Epithelial cell of prostate (primary cell): ENCODE measurements at regions not wholly inside any gene's neighbourhood (a gene's known extent, or its start where the extent isn't known, plus 50 kb on each side); places are given as distances from the start of the nearest gene placed in this dataset.
A peak's percentile ranks its signal among the peaks of the same experiment; 100 is the strongest.

Experiments used
- DNase-seq: peaks from one replicate; pipeline ENCODE4 v3.0.0-alpha.2; 2011; ENCODE audit warnings: low read depth, low spot score
- H3K27ac ChIP-seq: fragments of 450-650 bp; 2 replicates; pipeline ENCODE4 v1.5.1; 2017; ENCODE audit warnings: mild to moderate bottlenecking

DNA sequence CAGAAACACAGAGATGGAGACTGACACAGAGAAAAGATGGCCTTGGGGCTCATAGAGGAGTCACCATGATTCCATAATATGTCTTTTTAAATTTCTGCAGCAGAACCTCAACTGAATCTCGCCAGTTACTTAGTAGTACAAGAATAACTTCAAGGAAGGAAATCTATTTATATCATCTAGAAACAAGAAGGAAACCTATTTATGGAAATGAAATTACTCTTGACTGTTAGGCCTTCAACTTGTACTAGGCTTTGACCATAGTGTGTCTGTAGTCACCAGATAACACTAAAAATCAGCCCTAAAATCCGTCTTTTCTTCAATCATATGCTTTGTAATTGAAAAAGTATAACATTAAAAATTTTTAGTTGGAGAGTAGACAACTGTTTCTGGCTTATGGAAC lies 740.4 kb downstream of the TRIML1 start:
- DNase-seq = no peak
- H3K27ac ChIP-seq = no peak overlapping the region

DNA sequence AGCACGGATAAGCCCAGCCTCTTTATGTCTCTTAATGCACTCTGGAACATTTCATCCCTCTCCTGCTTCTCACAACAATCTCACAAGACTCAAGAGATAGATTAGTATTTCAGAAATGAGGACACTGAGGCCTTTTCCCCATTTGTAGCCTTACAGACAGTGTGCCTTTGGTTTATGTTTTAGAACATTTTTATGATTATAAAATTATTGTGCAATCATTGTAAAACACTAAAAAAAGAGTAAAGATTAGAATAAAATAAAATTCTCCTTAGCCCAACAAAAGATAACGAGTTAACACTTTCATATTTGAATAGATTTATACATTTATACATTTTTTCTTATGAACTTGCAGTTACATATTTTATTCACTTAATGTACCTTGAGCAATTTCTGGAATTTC lies 748.7 kb downstream of the TRIML1 start:
- DNase-seq = no peak
- no peak overlapping the region for H3K27ac ChIP-seq

DNA sequence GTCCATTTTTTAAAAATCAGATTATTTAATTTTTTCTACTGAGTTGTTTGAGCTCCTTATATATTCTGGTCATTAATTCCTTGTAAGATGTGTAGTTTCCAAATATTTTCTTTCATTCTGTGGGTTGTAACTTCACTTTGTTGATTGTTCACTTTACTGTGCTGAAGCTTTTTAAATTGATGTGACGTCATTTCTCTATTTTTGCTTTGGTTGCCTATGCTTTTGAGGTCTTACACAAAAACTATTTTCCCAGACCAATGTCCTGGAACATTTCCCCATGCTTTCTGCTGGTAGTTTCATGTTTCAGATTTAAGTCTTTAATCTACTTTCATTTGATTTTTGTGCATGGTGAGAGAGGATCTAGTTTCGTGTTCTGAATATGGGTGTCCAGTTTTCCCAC lies 753.6 kb downstream of the TRIML1 start:
- DNase-seq = no peak
- no peak overlapping the region for H3K27ac ChIP-seq

DNA sequence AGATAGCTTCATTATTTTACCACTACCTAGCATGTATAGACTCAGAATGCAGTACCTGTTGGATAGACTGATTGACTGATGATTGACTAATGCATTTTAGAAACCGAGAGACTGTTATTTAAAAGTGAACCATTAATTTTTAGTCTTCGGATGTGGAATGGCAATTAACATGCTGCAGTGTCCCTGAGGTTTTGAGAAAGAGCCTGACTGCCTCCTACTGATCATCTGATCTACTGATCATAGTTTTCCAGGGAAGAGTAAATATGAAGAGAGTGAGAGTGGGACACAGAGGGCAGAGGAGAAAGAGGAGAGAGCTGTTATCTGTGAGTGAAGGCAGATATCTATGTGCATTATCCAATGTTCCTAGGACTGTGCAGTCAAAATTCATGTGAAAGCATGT lies 764.7 kb downstream of the TRIML1 start:
- no peak for DNase-seq
- H3K27ac ChIP-seq = no peak overlapping the region

DNA sequence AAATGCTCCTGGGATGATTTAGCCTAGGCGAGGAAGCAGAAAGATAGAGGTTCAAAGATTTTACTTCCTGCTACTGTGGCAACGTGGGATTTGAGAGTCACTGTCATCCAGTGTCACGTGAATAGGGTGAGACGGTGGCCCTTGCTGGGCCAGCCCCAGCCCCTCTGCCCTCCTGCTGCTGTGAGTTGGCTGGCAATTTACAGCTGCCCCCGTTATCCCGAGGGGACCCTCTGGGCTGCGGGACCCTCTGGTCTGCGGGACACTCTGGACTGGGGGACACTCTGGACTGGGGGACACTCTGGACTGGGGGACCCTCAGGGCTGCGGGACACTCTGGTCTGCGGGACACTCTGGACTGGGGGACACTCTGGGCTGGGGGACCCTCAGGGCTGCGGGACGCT lies 765.4 kb downstream of the TRIML1 start:
- no peak for DNase-seq
- no peak overlapping the region for H3K27ac ChIP-seq

DNA sequence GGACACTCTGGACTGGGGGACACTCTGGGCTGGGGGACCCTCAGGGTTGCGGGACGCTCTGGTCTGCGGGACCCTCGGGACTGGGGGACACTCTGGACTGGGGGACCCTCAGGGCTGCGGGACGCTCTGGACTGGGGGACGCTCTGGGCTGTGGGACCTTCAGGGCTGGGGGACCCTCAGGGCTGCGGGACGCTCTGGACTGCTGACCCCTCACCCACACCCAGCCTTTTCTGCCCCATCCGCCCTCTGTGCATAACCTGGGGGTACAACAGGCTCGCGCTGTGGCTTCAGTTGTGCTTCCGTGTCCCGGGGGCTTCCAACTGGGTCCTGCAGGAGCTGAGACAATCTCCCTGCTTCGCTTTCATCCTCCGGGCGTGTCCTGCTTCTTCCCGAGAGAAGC lies 766.0 kb downstream of the TRIML1 start:
- no peak overlapping the region for H3K27ac ChIP-seq
- no peak for DNase-seq

DNA sequence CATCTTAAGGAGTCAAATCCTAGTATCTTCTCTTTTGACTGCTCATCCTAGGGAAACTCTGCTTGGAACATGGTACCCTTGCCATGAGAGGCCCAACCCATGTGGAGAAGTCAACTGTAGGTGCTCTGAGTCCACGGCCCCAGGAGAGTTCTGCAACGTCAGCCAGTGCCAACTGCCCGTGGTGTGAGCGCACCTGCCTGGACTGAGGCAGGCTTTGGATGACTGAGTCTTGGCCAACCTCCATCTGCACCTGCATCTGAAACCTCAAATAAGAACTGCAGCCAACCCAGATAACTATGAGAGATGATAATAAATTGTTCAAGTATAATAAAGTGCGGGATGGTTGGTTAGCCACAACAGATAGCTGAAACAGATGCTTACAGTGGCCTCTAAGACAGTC lies 772.0 kb downstream of the TRIML1 start:
- DNase-seq = no peak
- no peak overlapping the region for H3K27ac ChIP-seq

DNA sequence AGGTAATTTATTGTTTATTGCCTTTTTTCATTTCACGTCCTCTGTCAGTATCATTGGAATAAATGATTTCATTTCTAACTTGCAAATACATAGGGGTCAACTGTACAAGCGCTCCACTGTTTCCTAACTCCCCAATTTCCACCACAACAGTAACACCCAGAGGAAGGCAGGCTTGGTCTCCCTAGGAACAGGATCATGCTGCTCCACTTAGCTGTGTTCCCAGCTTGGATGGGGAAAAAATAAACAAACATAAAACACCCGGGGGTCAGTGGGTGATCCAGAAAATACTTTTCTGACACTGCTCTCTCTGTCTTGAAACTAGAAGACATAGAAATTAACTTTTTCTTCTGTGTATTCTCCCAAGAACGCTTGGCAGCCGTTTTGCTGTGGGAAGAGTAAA lies 772.5 kb downstream of the TRIML1 start:
- DNase-seq = no peak
- H3K27ac ChIP-seq = no peak overlapping the region

DNA sequence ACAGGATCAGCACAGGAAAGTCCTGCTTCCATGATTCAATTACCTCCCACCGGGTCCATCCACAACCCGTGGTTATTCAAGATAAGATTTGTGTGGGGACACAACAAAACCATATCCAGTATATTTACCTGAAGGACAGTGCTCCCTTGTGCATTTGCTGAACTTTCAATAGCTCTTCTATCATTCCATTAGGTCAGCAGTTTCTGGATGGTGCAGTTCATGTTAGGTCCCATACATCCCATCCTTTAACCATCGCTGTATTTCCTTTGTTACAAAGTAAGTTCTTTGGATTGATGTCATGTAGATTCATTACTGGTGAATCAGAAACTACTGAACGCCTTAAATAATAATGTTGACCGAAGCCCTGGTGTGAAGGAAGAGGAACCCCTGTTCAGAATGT lies 775.9 kb downstream of the TRIML1 start:
- H3K27ac ChIP-seq = no peak overlapping the region
- no peak for DNase-seq

DNA sequence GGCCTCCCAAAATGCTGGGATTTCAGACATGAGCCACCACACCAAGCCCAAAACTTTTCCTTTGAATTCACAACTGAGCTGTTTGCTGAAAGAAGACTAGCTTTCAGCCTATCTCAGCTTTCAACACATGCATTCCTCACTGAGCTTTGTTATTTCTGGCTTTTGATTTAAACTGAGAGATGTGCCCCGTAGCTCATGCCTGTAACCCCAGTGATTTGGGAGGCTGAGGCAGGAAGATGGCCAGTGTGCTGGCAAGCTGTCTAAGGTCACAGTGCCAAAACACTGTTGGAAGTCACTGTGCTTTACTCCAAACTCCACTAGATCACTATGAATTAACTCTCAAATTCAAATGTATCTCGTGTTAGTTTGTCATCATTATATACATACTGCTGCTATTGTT lies 779.5 kb downstream of the TRIML1 start:
- DNase-seq = no peak
- no peak overlapping the region for H3K27ac ChIP-seq

DNA sequence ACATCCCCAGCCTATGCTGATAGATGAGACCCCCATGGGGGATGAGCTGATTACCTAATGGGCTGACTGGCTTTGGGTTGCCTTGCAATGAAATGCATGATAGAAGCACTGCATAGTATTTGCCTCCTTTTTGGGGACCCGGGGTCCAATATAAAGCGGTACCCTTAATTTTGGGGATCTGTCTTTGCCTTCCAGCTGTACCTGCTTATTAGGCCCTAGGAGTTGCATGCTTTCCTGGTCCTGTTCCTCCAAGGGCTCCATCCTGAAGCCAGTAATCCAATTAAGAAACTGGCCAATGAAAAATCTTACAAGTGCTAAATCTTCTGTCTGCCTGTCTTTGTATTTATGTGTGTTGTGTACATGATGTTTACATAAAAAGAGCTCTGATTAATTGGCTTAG lies 791.6 kb downstream of the TRIML1 start:
- H3K27ac ChIP-seq = no peak overlapping the region
- DNase-seq = no peak

DNA sequence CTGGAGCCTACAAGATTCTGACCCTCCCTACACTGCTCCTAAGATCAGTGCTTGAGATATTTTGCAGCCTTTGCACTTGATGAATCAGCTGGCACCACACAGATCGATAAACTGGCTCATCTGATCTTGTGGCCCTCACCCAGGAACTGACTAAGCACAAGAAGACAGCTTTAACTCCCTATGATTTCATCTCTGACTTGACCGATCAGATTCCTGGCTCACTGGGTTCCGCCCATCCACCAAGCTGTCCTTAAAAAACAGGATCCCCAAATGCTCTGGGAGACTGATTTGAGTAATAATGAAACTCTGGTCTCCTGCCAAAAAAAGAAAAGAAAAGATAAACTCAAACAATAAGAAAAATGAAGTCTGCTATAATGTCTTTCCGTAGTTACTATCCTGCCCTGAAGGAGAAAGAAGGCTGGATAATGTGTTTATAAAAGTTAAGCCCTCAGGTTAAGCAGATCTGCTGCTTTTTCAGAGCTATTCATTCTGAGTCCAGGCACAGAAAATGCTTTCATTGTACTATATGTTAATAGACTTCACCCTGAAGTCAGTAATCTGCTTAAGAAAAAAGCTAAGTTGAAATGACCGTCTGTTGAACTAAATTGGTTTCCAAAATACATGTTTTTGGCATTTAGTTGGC lies 795.2 kb downstream of the TRIML1 start:
- peak overlapping the region; percentile 74 for H3K27ac ChIP-seq
- DNase-seq = peak; percentile 87

DNA sequence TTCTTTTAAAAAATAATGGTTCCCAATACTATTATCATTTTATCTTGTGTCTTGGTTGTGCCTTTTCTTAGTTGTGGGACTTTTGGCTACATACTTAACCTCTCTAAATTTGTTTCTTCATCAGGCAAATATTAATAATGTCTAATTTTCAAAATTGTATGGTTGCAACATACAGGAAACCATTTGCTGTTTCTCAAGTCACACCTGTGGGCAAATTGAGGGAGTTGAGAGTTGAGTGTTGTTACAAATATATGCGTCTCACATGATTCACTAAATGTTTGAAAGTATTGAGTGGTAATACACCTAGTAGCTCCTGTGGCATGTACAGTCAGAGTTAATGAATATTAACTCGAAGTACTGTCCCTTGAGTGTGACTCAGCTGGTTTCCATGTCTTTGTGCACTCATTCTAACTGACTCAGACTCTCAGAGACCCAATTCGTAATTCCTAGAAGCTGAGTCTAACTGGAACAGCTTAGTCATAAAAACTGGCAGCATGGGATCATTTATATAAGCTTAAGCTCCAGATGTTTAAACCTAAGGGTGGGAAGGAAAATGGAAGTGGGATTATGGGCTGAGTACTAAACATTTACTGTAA lies 802.4 kb downstream of the TRIML1 start:
- H3K27ac ChIP-seq = peak overlapping the region; percentile 89

DNA sequence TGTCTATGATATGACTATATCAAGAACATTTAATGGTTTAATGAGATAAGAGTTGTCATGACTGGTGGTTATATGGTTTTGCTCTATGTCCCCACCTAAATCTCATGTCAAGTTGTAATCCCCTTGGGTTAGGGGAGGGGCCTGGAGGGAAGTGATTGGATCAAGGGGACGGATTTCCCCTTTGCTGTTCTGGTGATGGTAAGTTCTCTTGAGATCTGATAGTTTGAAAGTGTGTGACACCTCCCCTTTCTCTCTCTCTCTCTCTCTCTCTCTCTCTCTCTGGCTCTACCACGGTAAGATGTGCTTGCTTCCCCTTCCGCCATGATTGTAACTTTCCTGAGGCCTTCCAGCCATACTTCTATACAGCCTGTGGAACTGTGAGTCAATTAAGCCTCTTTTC lies 803.4 kb downstream of the TRIML1 start:
- no peak for DNase-seq
- peak overlapping the region; percentile 89 for H3K27ac ChIP-seq

More for the DNA sequence above, 802.4 kb downstream of the TRIML1 start:
- DNase-seq = peak; percentile 98

DNA sequence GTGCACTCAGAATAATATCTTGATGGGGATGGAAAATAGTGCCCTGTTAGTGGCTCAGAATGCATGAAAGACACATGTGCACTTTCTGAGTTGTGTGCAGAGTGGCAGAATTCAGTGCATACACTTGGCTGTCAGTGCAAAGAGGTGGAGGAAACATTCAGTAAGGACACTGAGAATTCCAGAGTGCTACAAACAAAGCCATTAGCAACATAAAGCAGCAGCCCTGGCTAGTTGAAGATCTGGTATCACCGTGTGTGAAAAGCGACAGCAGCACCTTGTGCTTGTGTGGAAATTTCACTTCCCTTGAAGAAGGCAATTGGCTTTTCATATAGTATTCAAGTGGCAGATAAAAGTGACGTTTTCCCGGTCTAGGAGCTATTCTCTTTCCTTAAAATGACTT lies 810.4 kb downstream of the TRIML1 start:
- no peak overlapping the region for H3K27ac ChIP-seq
- no peak for DNase-seq

DNA sequence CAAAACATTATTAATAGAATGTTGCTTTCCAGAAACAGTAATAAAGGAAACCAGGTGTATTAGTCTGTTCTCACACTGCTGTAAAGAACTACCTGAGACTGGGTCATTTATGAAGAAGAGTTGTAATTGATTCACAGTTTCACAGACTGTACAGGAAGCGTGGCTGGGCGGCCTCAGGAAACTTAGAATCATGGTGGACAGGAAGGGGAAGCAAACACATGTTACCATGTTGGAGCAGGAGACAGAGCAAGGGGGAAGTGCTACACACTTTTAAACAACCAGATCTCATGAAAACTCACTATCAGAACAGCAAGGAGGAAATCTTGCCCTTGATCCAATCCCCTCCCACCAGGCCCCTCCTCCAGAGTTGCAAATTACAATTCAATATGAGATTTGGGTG lies 815.8 kb downstream of the TRIML1 start:
- no peak overlapping the region for H3K27ac ChIP-seq
- DNase-seq = no peak

DNA sequence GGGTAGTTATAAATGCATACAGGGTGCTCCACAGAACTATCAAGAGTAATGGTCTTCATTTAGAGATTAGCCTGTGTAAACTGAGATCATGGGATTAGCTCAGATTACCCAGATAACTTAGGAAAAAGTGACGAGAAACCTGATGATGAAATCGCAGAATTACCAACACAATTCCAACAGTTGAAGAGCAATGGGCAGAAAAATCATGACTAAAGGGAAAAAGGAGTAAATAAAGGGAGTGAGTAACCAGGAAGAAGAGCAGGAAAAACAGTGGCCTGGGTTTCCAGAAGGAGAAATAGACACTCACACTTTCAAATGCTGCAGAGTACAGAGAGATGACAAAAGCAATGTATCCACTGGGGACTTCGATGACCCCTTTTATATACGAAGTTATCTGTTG lies 817.3 kb downstream of the TRIML1 start:
- DNase-seq = no peak
- H3K27ac ChIP-seq = no peak overlapping the region

DNA sequence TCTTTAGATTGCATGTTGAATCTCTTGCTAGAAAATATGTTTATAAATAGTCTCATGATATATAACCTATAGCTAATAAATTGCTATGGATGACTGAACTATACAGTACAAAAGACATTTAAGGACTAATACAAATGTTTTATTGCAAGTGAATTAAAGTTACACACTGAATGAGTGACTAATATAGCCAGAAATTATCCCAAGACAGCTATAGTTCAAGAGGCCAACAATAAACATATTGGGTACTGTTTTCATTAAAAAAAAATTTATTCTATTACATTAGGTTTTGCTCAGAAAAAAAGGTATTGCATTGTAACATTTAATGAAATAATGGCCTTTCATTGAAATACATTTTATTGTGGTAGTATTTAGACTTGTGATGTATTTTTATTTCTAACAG lies 819.1 kb downstream of the TRIML1 start:
- H3K27ac ChIP-seq = no peak overlapping the region
- no peak for DNase-seq

DNA sequence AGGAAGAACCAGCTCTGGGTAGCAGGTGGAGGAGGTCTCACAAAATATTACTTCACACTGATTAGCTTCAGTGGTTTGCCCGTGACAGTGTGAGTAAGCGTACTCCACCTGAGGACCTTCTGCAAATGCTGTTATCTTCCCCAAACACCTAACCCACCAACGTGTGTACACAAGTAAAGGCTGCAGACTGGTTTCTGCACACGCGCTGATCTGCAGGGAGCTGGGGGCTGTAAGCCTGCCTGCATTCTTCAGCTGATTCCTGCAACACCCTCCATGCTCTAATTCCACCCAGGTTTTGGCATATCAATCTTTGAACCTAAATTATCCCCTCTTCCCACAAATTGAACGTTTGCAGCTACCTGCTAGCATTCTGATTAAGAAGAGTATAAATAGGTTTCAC lies 820.2 kb downstream of the TRIML1 start:
- no peak for DNase-seq
- no peak overlapping the region for H3K27ac ChIP-seq

DNA sequence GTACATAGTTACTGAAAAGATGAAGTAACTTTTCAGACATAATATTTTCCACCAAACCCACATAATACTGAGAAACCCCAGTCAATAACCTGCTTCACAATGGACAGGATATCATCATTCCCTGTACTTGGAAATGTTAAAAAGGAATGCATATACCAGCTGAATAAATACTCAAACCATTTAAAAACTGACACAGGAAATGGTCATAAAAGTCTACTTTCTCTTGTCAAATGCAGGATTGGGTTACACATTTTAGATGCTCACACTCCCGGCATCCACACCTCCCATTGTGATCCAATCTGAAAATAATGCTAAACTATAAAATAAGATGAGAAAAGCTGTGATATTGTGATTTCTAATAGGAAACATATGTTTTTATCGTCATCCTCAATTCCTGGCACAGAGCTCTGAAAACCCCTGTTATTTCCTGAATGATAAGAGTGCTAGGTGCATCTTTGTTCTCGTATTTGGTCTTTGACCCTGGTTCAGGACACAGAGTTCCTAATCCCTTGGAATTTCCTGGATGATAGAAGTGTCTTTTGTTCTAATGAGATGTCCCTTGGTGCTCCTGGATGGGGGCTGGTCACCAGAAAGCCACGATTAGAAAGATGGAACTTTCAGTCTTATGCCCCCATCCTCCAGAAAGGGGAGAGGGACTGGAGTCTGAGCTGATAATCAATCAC lies 821.3 kb downstream of the TRIML1 start:
- no peak overlapping the region for H3K27ac ChIP-seq
- no peak for DNase-seq

DNA sequence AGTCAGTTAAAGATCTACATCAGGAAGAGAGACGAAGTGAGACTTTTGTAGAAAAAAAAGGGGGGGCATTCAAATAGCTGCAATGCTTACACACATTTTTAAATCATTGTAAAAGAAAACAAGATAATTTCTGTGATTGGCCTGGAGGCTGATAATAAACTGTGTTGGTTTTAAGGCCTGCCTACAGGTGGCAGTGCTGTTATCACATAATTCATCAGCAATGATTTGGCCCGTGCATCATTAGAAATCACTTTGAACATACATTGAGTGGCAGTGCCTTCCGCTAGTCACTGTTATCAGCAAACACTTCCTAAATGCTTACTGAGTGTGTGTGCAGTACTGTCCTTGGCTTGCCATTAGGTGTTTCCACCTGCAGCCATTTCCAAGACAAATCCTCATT lies 831.9 kb downstream of the TRIML1 start:
- no peak overlapping the region for H3K27ac ChIP-seq
- no peak for DNase-seq

DNA sequence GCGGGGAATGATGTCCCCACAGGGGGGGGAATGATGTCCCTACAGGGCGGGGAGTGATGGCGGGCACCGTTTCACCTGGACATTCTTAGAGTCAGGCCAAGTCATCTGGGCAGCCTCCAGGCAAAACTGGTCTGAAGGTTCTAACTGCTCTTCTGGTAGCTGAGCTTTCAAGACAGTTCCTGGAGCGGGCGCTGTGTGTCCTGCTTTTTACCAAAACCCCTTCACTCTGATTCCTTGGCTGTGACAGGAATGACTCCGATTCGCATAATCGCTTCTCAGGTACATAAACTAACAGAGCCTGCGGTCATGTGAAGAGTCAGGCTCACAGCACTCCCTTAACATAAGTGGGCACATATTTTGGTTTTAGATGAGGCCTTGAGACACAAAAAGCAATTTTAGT lies 836.0 kb downstream of the TRIML1 start:
- H3K27ac ChIP-seq = no peak overlapping the region
- DNase-seq = no peak
